ENCODE measurements at regions not wholly inside any gene's neighbourhood (a gene's known extent, or its start where the extent isn't known, plus 50 kb on each side); places are given as distances from the start of the nearest gene placed in this dataset.

- TF ChIP-seq EZH2phosphoT487 (IDR thresholded peaks at IDR 0.05; ENCODE audit: insufficient read depth, low read depth) (no peak), EZH2 (IDR thresholded peaks at IDR 0.05; ENCODE audit: insufficient read depth, poor library complexity, severe bottlenecking) (no peak)
Observed at GRCh38 chr1:188225975-188226374, 1397.2 kb downstream of the PLA2G4A start.
